ENCODE measurements at regions not wholly inside any gene's neighbourhood (a gene's known extent, or its start where the extent isn't known, plus 50 kb on each side); places are given as distances from the start of the nearest gene placed in this dataset.
"Not testable (repeated sequence)": the region's sequence is repeated elsewhere in the genome, so short reads cannot be mapped to it uniquely, and the experiment has no call there.

DNA sequence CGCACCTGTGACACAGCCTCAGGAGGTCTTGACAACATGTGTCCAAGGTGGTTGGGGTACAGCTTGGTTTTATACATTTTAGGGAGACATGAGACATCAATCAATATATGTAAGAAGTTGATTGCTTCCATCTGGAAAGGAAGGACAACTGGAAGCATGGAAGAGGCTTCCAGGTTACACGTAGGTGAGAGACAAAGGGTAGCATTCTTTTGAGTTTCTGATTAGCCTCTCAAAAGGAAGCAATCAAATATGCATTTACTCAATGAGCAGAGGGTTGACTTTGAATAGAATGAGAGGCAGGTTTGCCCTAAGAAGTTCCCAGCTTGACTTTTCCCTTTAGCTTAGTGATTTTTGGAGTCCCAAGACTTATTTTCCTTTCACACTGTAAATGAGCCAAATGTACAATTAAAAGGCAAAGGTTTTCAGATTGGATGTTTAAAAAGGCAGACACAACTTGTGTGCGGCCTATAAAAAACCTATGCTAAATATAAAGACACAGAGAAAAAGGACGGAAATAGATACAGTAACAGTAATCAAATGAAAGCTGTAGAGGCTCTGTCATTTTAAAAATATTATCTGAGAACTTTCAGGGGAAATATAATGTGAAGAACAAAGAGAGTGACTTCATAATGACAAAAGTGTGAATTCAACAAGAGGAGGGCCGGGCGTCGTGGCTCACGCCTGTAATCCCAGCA, 65.7 kb upstream of the LANCL2 start:
- no peak for DNase-seq (ENCODE audit: low read depth in 3 of 3, low spot score in 1 of 3)

DNA sequence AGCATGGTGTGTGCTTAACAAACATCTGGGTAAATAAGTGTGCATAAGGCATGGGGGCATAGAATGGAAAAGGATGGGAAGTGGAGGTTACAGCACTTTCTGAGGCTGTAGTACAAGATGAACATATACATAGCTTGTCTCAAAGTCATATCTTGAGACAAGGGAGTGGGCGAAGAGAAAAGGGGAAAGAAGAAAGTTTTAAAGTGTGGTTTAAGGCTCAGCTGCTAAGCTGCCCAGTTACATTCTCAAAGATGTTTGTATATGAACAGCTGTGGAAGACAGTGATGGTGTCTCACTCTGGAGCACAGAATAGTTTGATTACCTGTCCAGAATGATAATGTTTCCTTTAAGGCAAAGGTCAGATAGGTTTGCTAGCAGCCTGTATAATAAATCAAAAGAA, 61.9 kb upstream of the LANCL2 start:
- DNase-seq (ENCODE audit: low read depth in 3 of 3, low spot score in 1 of 3): no peak

DNA sequence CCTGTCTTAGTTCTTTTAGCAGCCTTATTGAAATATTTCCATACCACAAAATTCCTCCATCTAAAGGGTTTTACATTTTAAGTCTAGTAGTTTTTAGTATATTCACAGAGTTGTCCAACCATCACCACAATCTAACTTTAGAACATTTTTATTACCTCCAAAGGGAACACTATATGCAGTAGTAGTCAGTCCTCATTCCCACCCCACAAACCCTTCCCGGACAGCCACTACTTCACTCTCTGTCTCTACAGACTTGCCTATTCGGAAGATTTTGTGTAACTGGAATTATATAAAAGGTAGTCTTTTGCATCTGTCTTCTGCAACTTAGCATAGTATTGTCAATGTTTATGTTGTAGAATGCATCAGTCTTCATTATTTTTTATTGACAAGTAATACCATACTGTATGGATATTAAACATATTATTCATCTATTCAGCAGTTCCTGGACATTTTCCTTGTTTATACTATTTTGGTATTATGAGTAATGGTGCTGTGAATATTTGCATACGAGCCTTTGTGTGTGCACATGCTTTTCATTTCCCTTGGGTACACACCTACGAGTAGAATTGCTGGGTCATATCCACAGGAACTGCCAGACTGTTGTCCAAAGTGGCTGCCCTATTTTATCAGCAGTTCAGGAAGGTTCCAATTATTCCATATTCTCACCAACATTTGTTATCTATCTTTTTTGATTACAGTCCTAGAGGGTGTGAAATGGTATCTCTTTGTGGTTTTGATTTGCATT, 60.9 kb upstream of the LANCL2 start:
- no peak for DNase-seq (ENCODE audit: low read depth in 3 of 3, low spot score in 1 of 3)

DNA sequence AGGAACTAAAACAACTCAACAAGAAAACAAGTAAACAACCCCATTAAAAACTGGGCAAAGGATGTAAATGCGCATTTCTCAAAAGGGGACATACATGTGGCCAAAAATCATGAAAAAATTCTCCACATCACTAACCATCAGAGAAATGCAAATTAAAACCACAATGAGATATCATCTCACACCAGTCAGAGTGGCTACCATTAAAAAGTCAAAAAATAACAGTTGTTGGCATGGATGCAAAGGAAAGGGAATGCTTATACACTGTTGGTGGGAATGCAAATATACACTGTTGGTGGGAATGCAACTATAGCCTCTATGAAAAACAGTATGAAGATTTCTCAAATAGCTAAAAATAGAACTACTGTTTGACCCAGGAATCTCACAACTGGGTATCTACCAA, 60.0 kb upstream of the LANCL2 start:
- DNase-seq (ENCODE audit: low read depth in 3 of 3, low spot score in 1 of 3): no peak

DNA sequence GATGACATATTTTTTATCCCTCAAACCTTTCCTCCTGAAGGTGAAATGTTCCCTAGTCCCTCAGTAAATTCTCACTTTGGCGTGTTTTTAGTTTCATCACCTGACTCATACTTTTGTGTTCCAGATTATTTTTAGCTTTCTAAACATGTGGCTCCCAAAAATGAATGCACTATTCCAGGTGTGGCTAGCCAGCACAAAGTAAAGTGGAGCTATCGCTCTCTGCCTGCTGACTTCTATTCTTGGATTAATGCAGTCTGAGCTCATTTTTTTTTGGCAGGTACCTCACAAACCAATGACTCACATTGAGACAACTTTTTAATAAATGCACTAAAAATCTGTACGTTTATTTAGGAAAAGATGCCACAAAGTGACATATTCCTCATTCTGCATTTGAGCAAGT, 58.8 kb upstream of the LANCL2 start:
- no peak for DNase-seq (ENCODE audit: low read depth in 3 of 3, low spot score in 1 of 3)

DNA sequence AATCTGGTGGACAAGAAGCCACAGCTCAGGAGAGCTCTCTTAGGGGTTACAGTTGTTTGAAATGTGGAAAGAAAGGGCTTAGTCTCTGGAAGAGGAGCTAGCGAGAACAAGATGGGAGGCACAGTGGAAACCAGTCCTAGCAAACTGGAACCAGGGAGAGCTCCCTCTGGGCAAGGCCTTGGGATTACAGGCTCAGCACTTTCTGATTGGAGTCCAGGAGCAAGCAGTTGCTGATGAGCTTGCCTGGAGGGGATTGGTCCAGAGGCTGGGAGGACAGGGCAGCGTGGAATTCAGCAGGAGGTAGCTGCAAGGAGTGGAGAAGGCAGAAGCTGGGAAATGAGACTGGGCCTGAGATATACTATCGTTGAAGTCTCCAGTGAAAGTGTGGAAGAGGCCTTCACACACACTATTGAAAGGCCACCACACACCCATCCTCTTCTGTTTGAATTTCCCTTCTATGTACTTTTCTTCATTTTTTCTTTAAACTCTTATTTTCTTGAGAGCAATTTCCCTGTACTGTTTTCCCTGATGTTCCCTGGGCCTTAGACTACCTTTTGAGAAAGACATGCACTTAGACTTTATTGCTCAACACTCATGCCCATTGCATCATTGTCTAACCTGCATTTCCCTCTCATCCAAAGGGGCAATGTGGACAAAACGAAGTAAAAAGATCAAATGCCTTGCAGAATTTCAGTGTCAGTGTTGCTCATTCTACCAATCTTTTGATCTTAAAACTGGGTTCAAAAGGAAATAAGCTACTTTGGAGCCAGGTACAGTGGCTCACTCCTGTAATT, 57.8 kb upstream of the LANCL2 start:
- DNase-seq (ENCODE audit: low read depth in 3 of 3, low spot score in 1 of 3): no peak

DNA sequence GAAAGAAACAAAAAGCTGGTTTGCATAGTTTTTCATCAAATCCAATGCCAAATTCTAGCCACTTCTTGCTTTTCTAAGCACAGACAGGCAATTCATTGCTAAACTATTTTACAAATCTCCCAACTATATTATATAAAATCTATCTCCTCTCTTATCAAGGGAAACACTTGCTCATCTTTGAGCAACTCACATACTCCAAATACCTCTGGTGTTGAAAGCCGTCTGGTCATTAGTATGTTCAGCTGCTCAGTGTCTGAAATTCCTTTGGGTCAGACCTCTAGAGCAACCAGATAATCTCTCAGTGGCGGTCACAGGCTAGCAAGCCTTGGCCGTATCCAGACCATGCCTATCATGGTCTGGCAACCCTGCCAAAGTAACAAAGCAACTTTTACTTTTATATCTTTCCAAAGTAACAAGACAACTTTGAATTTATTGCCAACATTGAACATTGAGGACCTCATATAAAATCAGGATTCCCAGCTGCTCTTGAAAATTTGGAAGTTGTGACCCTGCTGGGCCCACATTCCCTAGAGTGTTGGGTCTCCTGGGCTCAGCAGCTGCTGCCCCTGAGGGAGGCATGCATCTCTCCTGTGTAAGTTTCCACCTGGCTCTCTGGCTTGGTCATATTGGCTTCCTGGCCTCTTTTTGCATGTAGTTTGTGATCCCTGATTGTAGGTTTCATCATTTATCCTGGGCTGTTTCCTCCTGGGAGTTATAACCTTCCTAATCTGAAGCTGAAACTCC, 56.8 kb upstream of the LANCL2 start:
- DNase-seq (ENCODE audit: low read depth in 3 of 3, low spot score in 1 of 3): no peak

DNA sequence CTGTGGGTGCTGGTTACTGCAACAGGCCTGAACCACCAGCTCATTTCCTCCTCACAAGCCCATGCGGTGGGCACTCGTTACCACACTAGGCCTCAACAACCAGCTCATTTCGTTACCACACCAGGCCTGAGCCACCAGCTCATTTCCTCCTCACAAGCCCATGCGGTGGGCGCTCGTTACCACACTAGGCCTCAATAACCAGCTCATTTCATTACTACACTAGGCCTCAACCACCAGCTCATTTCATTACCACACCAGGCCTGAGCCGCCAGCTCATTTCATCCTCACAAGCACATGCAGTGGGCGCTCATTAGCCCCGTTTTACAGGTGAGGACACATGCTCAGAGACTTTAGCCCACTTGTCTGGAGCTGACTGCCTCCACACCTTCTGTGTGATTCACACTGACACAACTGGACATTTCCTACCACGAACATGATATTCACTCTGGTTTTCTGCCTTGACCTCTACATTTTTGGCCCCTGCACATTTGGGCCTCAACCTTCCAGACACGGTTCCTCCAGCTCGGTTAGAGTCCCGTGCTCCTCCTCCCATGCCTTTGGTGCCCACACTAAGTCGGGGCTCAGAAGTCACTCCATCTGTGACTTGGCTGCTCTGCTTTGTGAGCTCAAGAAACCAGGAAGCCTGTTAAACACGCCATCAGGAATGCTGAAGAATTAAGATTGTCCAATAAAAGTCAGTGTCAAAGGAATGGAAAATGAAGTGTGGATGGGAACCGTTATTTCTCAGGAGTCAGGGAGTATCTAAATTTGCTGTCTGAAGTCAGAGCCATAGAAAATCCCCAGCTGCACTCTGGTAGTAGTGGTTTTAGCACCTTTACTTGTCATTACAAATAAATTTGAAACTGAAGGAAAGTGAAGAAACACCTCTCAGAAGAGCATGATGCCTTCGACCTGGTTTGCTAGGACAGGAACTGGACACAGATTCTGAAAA, 55.8 kb upstream of the LANCL2 start:
- DNase-seq (ENCODE audit: low read depth in 3 of 3, low spot score in 1 of 3): peak in 1 of 3 donors; percentile 1

DNA sequence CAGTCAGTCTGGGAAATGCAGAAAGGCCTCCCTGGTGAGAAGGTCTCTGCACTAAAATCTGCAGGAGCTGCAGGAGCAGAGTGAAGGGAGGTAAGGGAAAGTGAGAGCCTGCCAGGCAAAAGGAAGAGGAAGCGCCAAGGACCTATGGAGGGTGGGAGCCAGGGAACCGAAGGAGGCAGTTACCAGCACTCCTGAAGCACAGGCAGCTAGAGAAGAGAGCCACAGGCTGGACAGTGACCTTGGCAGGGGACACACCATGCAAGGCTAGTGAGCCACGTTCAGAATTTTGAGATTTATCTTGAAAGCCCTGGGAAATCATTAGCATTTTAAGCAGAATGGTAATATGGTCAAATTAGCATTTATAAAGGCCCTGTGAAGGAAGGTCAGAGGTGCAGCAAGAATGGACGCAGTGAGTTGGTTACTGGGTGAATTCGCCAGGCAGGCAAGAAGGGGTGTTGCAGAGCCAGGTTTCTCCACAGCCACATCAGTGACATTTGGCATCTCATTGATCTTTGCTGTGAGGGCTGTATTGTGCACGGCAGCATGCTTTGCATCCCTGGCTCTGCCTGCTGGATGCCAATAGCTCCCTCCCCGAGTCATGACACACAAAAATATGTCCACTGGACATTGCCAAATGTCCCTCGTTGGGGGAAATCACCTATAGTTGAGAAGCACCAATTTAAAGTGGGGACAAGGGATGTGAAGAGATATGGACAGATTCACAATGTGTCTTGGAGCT, 54.7 kb upstream of the LANCL2 start:
- no peak for DNase-seq (ENCODE audit: low read depth in 3 of 3, low spot score in 1 of 3)

DNA sequence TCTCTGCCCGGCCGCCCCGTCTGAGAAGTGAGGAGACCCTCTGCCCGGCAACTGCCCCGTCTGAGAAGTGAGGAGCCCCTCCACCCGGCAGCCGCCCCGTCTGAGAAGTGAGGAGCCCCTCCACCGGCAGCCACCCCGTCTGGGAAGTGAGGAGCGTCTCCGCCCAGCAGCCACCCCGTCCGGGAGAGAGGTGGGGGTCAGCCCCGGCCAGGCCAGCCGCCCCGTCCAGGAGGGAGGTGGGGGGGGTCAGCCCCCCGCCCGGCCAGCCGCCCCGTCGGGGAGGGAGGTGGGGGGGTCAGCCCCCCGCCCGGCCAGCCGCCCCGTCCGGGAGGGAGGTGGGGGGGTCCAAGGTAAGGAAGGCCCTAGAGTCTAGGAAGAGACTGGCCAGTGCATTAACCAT, 53.2 kb upstream of the LANCL2 start:
- not testable (repeated sequence) for DNase-seq (ENCODE audit: low read depth in 3 of 3, low spot score in 1 of 3)

DNA sequence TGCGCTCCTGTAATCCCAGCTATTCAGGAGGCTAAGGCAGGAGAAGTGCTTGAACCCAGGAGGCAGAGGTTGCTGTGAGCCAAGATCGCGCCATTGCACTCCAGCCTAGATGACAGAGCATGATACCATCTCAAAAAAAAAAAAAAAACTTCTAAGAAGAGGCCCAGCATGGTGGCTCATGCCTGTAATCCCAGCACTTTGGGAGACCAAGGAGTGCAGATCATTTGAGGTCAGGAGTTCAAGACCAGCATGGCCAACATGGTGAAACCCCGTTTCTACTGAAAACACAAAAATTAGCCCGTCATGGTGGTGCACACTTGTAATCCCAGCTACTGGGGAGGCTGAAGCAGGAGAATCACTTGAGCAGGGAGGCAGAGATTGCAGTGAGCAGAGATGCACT, 51.5 kb upstream of the LANCL2 start:
- not testable (repeated sequence) for DNase-seq (ENCODE audit: low read depth in 3 of 3, low spot score in 1 of 3)

DNA sequence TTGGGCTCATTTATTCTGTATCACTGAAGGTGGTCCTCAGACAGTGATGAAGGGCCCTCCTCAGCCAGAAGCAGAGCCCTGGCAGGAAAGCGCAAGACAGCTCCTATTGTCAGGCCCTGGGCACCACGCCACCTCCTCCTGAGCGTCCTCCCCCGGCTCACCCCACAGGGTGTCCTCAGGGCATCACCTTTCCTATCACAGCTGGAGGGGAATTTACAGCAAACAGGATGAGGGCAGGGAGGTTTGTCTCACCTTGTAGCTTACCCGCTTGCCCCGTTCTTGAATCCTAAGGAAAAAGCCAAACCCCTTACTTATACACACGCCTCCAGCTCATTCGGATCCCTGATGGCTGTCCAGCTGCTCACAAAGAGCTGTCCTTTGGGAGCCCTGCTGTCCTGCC, 50.2 kb upstream of the LANCL2 start:
- DNase-seq (ENCODE audit: low read depth in 3 of 3, low spot score in 1 of 3): no peak

Data from stimulated activated CD4-positive, alpha-beta T cell treated with anti-CD3 and anti-CD28 coated beads, TNF-alpha, amount 100 ng/mL, for 1 hour (primary cell).